ENCODE measurements at regions not wholly inside any gene's neighbourhood (a gene's known extent, or its start where the extent isn't known, plus 50 kb on each side); places are given as distances from the start of the nearest gene placed in this dataset.

GRCh38 chr5:58040044-58040443 is 419.8 kb downstream of the PLK2 start:
- H3K4me3 ChIP-seq (ENCODE audit: low read depth, low read length) = no peak overlapping the region
- TF ChIP-seq MAX (IDR thresholded peaks at IDR 0.05; ENCODE audit: low read depth, low read length) = no peak
- DNase-seq (ENCODE audit: low read depth) = no peak

GRCh38 chr5:58037899-58038298 is 422.0 kb downstream of the PLK2 start:
- DNase-seq (ENCODE audit: low read depth) = no peak
- no peak for TF ChIP-seq MAX (IDR thresholded peaks at IDR 0.05; ENCODE audit: low read depth, low read length)
- no peak for TF ChIP-seq MYC (IDR thresholded peaks at IDR 0.05; ENCODE audit: low read depth, low read length)
- no peak for TF ChIP-seq POLR2A (IDR thresholded peaks at IDR 0.05; ENCODE audit: extremely low read depth, insufficient read length)
- TF ChIP-seq CTCF (IDR thresholded peaks at IDR 0.05; ENCODE audit: low read depth, low read length) = no peak
- H3K4me3 ChIP-seq (ENCODE audit: low read depth, low read length) = no peak overlapping the region

- no peak for TF ChIP-seq MYC (IDR thresholded peaks at IDR 0.05; ENCODE audit: low read depth, low read length)
- no peak overlapping the region for H3K4me3 ChIP-seq (ENCODE audit: low read depth, low read length)
- no peak for DNase-seq (ENCODE audit: low read depth)
These were observed 434.1 kb downstream of the PLK2 start for GRCh38 chr5:58025809-58026208.

GRCh38 chr5:58024151-58024550 is 435.7 kb downstream of the PLK2 start:
- no peak for TF ChIP-seq CTCF (IDR thresholded peaks at IDR 0.05; ENCODE audit: low read depth, low read length)
- TF ChIP-seq MYC (IDR thresholded peaks at IDR 0.05; ENCODE audit: low read depth, low read length) = no peak
- no peak for TF ChIP-seq MAX (IDR thresholded peaks at IDR 0.05; ENCODE audit: low read depth, low read length)
- no peak for TF ChIP-seq POLR2A (IDR thresholded peaks at IDR 0.05; ENCODE audit: extremely low read depth, insufficient read length)
- no peak for DNase-seq (ENCODE audit: low read depth)
- H3K4me3 ChIP-seq (ENCODE audit: low read depth, low read length) = no peak overlapping the region

GRCh38 chr5:58022055-58022454 is 437.8 kb downstream of the PLK2 start:
- H3K4me3 ChIP-seq (ENCODE audit: low read depth, low read length) = no peak overlapping the region
- TF ChIP-seq MYC (IDR thresholded peaks at IDR 0.05; ENCODE audit: low read depth, low read length) (no peak), POLR2A (IDR thresholded peaks at IDR 0.05; ENCODE audit: extremely low read depth, insufficient read length) (no peak), MAX (IDR thresholded peaks at IDR 0.05; ENCODE audit: low read depth, low read length) (no peak), CTCF (IDR thresholded peaks at IDR 0.05; ENCODE audit: low read depth, low read length) (no peak)
- no peak for DNase-seq (ENCODE audit: low read depth)

GRCh38 chr5:58021466-58021865 is 438.4 kb downstream of the PLK2 start:
- DNase-seq (ENCODE audit: low read depth) = no peak
- no peak overlapping the region for H3K4me3 ChIP-seq (ENCODE audit: low read depth, low read length)
- no peak for TF ChIP-seq POLR2A (IDR thresholded peaks at IDR 0.05; ENCODE audit: extremely low read depth, insufficient read length)
- no peak for TF ChIP-seq MAX (IDR thresholded peaks at IDR 0.05; ENCODE audit: low read depth, low read length)
- TF ChIP-seq CTCF (IDR thresholded peaks at IDR 0.05; ENCODE audit: low read depth, low read length) = no peak
- TF ChIP-seq MYC (IDR thresholded peaks at IDR 0.05; ENCODE audit: low read depth, low read length) = no peak

GRCh38 chr5:58019614-58020013 is 440.3 kb downstream of the PLK2 start:
- no peak overlapping the region for H3K4me3 ChIP-seq (ENCODE audit: low read depth, low read length)
- no peak for DNase-seq (ENCODE audit: low read depth)
- no peak for TF ChIP-seq MAX (IDR thresholded peaks at IDR 0.05; ENCODE audit: low read depth, low read length)
- no peak for TF ChIP-seq CTCF (IDR thresholded peaks at IDR 0.05; ENCODE audit: low read depth, low read length)
- no peak for TF ChIP-seq MYC (IDR thresholded peaks at IDR 0.05; ENCODE audit: low read depth, low read length)
- TF ChIP-seq POLR2A (IDR thresholded peaks at IDR 0.05; ENCODE audit: extremely low read depth, insufficient read length) = no peak
